ENCODE measurements at regions not wholly inside any gene's neighbourhood (a gene's known extent, or its start where the extent isn't known, plus 50 kb on each side); places are given as distances from the start of the nearest gene placed in this dataset.
"Not testable (repeated sequence)": the region's sequence is repeated elsewhere in the genome, so short reads cannot be mapped to it uniquely, and the experiment has no call there.

DNA sequence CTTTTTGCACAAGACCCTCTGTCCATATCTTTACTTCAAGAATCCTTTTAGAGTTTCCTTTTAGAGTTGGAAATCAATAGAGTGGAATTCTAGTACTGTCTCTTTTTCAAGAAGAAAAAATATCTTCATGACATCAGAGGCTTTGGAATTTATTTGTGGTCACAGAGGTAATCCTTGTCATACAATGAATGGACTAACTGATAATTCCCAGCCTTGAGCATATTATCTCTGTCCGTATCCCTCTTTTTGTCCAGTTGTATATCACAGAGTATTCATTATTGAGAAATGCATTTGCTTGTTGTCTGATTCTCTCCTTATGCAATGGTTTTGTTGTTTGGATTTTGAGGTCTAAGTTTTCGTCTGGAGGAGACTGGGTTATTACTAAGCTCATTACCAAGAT, 82.0 kb upstream of the HAPLN1 start:
- DNase-seq (ENCODE audit: low read depth), result peak; percentile 13

GRCh38 chr5:83800201-83800600, 79.5 kb upstream of the HAPLN1 start:
- DNase-seq (ENCODE audit: low read depth), result no peak

DNA sequence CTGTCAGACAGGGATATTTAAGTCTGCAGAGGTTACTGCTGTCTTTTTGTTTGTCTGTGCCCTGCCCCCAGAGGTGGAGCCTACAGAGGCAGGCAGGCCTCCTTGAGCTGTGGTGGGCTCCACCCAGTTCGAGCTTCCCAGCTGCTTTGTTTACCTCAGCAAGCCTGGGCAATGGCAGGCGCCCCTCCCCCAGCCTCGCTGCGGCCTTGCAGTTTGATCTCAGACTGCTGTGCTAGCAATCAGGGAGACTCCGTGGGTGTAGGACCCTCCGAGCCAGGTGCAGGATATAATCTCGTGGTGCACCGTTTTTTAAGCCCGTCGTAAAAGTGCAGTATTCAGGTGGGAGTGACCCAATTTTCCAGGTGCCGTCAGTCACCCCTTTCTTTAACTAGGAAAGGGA, 78.4 kb upstream of the HAPLN1 start:
- not testable (repeated sequence) for DNase-seq (ENCODE audit: low read depth)

DNA sequence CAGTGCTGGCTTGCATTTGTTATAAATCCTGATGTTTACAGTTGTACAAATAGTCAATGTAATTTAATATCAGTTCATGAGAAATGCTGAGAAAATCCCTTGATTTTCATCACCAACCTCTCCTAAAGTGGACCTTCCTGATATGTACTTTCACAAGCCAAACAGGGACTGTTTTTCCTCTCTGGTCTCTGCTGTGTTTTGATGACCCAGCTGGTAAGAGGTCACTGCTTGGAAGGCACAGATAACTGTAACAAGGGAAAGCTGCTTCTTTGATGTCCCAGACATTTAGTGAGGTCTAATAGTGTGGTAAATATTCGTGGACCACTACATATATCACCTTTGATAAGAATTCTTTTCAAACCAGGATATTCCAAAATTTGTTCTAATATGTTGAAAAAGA, 68.7 kb upstream of the HAPLN1 start:
- no peak for DNase-seq (ENCODE audit: low read depth)

GRCh38 chr5:83787631-83788030, 67.0 kb upstream of the HAPLN1 start:
- no peak for DNase-seq (ENCODE audit: low read depth)

- no peak for DNase-seq (ENCODE audit: low read depth)
Measured at GRCh38 chr5:83785176-83785668, 64.6 kb upstream of the HAPLN1 start.

- peak; percentile 22 for DNase-seq (ENCODE audit: low read depth)
Measured at GRCh38 chr5:83780699-83781350, 60.2 kb upstream of the HAPLN1 start.

DNA sequence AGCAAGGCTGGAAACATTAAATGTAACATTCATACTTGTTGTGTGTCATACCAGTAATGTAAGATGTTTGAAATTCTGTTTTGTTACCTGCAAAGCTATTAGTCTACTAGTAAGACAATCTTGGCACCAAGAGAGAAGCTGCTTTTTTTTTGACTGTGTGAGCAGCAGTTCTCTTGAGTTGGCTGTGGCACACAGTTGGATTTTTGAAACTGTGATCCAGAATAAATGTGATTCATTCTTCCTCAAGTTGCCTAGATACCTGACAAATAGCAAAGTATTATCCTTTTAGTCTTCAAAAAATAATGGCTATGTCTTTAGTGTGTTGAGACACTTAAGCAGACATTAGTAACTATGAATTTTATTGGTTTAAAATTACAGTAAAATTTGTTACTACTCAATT, 57.2 kb upstream of the HAPLN1 start:
- DNase-seq (ENCODE audit: low read depth), result no peak

- DNase-seq (ENCODE audit: low read depth), result no peak
Measured at GRCh38 chr5:83776437-83777031, 55.9 kb upstream of the HAPLN1 start.
